ENCODE measurements at regions not wholly inside any gene's neighbourhood (a gene's known extent, or its start where the extent isn't known, plus 50 kb on each side); places are given as distances from the start of the nearest gene placed in this dataset.

DNA sequence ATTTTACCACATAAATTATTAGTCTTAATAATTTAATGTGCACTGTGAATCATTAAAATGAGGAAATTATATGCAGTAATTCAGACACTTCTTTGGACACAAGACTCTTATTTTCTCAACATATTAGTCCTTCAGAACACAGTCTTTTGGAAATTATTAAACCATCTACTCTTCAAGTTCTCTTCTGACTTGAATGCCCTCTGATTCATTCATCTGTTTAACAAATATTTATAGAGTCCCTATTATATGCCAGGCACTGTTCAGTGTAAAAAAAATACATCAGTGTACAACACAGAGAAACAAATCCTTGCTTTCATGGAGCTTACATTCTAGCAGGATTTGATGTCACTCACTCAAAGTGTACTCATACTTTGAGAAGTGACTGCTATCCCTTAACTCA, 163.4 kb upstream of the IL12B start:
- TF ChIP-seq, protein P1, sequence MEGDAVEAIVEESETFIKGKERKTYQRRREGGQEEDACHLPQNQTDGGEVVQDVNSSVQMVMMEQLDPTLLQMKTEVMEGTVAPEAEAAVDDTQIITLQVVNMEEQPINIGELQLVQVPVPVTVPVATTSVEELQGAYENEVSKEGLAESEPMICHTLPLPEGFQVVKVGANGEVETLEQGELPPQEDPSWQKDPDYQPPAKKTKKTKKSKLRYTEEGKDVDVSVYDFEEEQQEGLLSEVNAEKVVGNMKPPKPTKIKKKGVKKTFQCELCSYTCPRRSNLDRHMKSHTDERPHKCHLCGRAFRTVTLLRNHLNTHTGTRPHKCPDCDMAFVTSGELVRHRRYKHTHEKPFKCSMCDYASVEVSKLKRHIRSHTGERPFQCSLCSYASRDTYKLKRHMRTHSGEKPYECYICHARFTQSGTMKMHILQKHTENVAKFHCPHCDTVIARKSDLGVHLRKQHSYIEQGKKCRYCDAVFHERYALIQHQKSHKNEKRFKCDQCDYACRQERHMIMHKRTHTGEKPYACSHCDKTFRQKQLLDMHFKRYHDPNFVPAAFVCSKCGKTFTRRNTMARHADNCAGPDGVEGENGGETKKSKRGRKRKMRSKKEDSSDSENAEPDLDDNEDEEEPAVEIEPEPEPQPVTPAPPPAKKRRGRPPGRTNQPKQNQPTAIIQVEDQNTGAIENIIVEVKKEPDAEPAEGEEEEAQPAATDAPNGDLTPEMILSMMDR (IDR thresholded peaks at IDR 0.05; ENCODE audit: insufficient read depth, low read depth, low read length) = no peak
- TF ChIP-seq EZH2 (IDR thresholded peaks at IDR 0.05; ENCODE audit: insufficient read depth, low read length) = no peak
